Hindlimb muscle (tissue), 1 donor: ENCODE measurements at regions not wholly inside any gene's neighbourhood (a gene's known extent, or its start where the extent isn't known, plus 50 kb on each side); places are given as distances from the start of the nearest gene placed in this dataset.

ENCODE experiments used
- DNase-seq: peaks from one replicate; pipeline ENCODE4 v3.0.0-alpha.2; 2013

DNA sequence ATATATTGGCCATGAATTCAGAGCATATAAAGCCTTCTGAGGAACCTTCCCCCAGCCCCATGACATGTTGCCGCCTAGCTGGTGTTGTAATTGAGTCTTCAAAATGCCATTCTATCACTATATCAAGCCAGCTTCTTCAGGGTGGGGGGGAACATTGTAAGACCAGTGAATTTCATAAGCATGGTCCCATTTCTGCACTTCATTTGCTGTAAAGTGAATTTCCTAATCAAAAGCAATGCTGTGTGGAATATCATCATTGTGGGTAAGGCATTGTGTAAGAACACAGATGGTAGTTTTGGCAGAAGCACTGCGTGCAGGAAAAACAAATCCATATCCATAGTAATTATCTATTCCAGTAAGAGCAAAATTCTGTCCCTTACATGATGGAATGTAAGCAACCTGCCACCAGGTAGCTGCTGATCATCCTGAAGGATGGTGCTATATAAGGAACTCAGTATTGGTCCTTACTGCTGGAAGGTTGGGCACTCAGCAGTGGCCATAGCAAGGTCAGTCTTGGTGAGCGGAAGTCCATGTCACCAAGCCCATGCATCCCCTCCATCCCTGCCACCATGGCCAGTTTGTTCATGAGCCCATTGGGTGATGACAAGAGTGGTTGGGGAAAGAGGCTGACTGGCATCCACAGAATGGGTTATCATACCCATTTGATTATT lies 159.4 kb downstream of the COPS8 start:
- DNase-seq = no peak

DNA sequence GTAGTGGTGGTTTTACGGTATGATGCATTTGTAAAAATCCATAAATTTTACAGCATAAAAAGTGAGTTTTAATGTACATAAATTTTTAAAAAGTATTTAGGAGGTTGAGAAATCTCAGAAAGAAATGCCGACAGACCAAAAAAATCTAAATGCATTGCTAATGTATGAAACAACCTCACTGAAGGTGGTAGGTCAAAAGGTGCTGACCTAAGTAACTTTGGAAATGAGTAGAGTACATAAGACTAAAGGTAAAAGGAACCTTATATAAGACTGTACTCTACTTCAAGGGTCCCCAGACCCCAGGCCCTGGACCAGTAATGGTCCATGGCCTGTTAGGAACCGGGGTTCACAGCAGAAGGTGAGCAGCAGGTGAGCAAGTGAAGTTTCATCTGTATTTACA lies 163.4 kb downstream of the COL6A3 start:
- no peak for DNase-seq

DNA sequence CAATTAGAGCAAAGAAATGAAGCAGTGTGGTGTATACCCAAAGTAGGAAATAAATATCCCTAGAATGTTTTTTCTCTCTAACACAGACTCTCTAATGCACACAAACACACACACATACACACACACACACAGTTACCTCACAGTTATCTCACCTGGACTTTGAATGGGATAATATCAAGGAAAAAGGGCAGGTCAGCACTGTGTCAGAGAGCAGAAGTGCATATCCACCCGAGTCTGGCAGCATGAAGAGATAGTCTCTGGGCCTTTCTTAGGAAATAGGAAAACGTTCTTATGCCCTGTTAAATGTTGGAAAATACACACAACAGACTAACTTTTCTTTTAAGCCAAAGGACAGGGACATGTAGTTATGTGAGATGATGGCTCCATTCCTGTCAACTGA lies 162.0 kb downstream of the COL6A3 start:
- no peak for DNase-seq

DNA sequence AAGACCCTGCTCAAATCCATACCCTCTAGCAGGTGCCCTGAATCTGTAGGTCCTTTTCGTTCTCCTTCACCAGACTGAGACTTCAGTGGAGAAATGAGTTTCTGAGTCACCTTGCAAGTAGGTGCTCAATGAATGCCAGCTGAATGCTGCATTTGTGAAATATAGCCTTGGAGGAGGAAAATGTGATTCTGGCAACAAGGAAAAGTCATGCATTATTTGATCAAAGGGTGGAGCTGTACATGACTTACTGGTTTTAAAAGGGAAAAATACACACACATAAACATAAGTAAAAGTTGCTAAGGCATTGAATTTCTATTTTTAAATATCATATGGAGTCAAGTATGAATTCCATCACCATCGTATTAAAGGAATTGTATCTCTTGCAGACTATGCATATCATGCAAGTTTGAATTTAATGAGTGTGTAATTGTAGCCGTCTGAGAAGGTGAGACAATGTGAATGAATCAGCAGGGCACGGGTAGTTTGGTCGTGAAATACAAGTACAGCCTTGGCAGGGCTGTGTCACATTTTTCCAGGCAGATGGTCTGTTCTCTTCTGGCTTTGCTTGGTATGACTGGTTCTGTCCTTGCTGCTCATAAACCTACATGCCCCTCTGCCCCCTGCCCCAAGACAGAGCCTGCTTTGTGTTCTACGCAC lies 160.8 kb downstream of the COL6A3 start:
- DNase-seq = no peak

DNA sequence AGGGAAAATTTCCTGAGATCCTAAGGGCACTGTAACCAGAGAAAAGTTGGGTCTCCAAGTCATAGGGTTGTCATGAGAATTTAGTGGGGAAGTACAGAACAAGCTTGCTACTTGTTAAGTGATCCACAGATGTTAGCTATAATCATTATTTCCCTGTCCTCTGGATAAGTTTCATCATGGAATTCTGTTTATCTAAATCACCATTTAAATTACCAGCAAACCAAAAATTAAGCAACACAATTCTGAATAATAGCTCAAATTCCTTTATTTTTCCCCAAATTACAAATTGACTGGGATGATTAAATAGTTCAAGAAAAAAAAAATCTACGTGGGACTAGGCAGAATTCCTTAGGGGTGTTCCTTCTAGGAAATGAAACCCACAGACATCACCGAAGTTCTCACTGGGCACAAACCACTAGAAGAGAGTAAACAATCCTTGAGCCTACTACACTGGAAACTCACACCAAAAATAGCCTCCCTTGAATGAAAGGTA lies 159.5 kb downstream of the COL6A3 start:
- DNase-seq = no peak

DNA sequence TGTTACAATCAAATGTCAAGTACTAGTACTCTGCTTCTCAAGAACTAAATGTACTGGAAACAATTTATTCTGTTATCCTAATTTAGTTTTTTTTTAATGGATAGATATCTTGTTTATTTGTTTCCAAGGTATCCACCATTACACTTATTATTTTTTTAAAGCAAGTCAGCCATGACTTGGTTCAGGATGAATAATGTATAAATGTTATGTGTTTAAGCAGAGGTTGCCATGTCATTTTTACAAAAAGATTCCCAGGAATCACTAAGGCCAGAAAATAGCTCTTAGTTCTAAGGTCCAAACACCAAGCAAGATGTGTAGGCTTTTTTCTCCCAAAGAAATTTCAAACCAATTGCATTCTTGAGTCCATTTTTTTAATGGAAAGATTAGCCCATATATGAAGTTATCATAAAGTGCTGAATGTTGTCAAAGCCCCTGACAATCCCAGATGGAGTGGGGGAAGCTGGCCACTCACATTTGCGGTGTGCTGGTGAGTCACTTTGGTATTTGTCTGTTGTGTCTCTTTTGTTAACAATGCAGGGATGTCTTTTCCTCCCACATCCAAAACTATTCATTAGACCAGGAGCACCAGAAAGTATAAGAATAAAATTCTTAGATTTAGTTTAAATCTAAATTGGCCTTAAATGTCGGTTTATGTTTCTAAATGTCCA lies 158.9 kb downstream of the COL6A3 start:
- no peak for DNase-seq

DNA sequence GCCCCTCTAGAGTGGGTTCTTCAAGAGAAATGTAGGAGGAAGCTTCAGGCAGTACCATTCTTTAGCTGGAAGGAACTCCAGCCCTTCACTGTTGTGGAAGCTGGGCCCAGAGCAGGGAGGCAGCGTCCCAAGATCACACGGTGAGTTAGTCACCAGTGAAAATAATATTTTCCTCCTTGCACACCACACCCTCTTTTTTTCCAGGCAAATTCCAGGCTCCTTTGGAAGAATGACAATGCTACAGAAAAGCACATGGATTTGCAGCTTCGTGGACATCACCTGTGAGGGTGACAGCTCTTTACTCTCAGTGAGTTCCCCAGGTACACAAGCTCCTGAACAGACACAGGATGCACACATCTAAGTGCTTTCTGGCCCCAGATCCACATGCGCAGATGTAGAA lies 157.1 kb downstream of the COL6A3 start:
- DNase-seq = peak; percentile 79

DNA sequence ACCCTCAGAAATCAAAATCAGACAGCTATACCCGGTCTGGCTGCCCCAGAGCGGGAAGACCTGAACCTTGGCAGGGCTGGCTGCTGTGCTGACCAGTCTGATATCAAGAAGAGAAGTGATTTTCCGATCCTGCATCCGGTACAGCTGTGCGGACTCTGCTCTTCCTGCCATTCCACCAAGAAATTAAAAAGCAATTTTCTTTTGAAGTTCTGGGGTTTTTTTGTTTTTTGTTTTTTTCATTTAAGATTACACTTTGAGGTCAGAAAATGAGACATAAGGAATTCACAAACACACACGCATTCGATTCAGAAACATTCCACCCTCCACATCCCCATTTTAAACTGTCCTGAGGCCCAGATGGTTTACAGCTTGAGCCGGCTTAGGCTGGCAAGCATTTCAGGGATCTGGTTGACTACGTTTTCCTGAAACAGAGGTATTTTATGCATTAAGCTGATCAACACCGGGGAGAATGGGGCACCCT lies 156.5 kb downstream of the COL6A3 start:
- peak; percentile 59 for DNase-seq

DNA sequence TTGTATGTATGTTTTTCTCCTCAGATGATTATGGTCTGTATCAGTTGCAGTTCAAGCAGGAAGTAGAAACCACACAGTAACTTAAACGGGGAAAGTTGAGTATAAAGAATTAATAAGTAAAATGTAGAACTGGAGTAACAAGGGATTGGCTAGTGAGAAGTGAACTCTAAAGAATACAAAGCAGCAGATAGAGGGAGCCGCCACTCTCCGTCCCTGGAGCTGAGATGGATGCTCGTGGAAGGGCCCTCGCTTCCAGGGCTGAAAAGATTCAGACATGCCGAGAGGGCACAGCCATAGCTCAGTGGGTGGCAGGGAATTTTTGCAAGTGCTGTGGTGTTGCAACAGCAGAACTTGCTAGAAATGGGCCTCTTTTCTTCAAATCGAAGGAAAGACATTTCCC lies 155.8 kb downstream of the COL6A3 start:
- no peak for DNase-seq

DNA sequence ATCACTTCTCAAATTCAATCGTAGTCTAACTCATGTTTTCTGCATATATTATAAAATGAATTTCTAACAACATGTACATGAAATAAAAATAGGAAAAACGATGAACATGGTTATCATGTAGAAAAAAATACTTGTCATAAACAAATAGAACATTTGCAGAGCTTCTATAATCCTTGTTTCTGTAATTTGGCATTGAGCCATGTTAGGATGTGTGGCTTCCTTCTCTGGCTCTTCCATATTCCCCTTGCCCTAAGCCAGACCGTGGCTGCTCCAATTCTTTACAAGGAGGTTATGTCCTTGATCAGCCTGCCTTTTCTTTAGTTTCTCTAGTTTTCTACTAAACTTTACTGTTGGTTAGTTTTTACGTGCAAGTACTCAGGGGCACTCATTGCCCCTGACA lies 155.3 kb downstream of the COL6A3 start:
- DNase-seq = no peak

DNA sequence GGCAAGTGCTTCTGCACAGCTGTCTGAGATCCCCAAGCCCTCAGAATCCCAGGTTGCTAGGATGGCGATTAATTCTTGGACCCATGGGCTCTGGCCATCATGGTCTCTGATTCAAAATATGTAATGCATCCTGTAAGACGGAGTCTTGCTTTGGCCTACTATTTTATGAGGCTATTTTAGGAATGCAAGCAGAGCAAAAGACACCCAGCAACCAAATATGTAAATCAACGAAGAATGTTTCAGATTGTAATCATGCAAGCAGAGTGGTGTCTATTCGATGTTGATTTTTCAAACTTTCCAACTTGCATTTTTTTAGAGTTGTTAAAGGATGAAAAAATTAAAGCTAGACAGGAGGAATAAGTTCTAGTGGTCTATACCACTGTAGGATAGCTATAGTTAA lies 154.8 kb downstream of the COL6A3 start:
- DNase-seq = no peak

DNA sequence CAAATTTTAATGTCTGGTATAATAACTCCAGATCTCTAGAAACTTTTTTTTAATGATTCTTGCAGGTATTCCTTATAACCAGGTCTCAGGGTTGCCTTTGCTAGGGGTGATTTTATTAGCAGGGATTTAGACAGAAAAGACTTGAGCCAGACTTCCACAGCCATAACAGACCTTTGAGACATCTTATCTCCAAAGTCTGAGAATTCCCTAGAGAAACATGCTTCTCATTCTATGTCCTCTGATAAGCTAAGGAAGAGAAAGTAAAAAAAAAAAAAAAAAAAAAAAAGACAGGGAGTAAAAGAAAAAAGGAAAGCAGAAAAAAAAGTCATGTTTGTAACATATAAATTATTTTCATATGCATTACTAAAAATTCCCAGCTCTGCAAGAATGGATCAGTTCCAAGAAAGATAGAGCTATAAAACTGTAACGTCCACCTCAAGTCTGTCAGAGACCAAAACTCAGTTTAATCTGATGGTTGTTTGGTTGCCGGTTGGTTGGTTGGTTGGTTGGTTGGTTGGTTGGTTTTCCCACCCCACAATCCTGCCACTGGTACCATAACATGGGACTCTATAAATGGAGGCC lies 153.8 kb downstream of the COL6A3 start:
- DNase-seq = no peak

DNA sequence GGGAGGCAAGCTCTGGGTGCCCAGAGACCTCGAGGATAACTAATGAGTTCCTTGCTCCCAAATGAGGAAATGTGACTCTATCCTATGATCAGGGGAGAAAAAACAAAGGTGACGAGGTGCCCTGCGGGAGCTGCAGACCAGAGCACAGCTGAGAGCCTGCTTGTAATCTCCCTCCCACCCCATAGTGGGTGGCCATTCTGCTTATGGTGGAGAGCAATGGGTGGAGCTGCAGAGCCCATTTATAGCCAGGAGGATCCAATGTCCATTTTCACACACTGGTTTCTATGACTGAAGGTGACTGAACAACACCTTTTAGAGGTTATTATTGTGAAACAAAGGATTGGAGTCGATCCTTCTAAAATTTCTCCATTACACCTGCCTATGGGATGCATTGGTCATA lies 153.3 kb downstream of the COL6A3 start:
- DNase-seq = no peak

DNA sequence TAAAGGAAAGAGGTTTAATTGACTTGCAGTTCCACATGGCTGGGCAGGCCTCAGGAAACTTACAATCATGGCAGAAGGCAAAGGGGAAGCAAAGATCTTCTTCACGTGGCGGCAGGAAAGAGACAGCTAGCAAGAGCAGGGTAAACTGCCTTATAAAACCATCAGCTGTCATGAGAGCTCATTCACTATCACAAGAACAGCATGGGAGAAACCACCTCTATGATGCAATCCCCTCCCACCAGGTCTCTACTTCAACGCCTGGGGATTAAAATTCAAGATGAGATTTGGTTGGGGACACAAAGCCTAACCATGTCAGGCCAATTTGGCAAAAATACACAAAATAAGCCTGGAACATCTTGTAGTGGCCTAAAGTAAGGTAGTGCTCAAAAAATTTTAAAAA lies 152.6 kb downstream of the COL6A3 start:
- no peak for DNase-seq

DNA sequence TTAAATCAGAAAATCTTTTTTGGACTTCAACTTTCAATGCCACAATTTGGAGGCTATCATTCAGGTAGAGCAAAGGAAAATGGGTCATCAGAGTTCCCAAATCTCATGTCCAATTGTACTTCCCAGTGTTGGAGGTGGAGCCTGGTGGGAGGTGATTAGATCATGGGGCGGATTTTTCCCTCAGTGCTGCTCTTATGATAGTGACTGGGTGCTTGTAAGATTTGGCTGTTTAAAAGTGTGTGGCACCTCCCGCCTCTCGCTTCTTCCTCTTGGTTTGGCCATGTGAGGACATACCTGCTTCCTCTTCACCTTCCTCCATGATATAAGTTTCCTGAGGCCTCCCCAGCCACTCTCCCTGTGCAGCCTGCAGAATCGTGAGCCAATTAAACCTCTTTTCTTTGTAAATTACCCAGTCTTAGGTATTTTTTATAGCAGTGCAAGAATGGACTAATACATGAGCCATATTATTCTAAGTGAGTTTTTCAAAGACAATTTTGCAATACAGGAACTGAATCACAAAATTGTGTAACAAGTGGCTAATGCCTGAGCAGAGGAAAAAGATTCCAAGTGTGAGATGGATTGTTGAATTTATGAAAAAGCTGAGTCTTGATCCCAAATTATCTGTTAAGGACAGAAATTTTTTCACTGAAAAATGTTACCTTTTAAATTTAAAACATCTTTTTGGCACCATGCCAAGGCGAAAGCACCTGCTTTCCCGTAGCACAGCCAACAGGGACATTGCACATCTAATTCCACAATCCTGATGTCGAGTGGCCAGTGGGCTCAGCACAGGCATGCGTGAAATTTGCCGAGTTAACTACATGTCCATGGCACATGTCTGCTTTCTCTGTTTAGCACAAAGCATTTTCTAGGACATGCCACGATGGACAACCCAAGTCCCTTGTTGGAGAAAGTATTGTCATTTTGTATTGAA lies 150.9 kb downstream of the COL6A3 start:
- DNase-seq = no peak

DNA sequence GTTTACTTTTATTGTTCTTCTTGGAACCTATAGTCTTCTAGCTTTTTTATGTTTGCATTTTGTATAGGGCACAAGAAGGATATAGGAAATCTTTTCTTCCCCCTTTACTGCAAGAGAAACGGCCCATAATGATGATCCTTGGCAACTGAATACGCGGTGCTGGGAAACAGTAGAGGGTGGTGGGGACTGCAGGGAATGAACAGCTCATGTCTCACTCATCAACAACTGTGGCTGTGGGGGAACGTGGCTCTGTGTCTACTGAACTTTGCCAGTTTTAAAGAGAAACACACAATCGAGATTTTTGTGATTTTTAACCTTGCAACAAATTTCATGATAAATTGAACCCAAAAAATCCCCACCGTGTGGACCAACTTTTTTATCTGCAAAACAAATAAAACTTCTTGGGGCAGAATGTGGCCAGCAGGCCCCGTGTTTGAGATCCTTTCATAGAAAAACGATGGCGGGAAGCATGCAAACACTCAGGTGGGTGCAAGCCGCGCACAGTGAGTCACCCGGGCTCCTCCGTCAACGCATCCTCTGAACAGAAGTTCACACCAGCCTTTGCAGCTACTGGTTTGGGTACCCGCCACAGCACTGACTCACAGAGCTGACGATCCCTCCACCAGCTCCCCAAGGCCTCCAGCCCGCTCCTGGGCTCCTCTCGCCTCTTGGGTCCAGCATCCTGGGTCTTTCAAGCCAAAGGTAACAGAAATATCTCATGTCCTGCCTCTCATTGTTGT lies 149.3 kb downstream of the COL6A3 start:
- DNase-seq = no peak

DNA sequence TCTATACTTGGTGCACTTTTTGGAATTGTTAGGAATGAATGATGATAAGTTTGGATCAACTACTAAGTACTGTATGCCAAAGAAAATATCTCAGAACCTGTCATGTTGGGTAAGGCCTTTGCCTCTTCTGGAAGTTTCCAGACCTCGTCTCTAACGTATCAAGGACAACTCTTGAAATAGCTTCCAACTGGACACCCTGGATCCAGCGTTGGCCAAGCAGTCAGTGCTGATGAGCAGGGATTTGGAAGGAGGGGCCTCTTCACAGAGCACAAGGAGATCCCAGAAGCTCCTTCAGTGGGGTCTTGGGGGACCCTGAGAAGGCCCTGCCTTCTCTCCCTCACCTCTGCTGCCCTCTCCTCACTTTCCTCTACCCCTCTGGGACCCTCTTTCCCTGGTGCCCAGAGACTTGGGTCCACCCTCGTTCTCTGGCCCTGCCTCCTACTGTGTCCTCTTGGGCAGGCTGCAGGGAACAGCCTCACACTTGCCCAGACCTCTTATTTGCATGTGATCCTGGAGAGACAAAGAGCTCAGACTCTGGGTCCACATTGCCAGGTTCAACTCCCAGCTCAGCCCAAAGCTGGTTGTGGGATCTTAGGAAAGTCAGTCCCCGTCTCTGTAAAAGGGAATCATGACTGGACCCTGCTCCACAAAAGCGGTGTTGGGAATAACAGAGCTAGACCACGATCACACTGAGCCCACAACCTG lies 145.8 kb downstream of the COL6A3 start:
- no peak for DNase-seq

DNA sequence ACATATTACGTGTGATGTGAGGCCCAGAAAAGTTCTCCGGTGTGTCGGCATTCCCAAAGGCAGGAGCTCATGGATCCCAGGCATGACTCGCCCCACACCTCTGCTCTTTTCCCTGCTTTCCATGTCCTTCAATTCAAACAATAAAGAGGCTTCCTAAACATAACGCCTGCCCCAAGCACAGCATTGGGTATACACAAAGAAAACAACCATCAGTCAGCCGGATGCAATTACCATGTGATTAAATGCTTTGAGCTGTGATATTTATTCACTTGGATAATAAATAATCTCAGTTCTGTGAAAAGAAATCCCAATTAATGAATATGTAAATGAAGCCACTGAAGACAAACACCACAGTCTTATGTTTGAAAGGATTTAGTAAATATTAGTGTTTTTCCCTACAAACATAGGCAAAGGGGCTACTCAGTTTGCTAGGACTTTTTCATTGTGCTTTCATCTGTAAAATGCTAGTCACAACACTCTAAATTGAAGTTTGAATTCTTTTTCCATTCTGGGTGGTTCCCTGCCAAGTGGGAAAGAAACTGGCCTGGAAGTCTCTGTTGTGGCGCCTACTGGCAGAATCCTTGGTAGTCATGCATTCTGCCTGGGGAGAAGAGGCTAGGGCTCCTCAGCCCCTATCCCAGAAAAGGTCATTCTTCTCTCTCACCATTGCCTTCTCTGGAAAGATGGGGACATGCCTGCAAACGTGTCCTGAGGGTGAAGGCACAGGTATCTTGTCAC lies 144.7 kb downstream of the COL6A3 start:
- DNase-seq = no peak

DNA sequence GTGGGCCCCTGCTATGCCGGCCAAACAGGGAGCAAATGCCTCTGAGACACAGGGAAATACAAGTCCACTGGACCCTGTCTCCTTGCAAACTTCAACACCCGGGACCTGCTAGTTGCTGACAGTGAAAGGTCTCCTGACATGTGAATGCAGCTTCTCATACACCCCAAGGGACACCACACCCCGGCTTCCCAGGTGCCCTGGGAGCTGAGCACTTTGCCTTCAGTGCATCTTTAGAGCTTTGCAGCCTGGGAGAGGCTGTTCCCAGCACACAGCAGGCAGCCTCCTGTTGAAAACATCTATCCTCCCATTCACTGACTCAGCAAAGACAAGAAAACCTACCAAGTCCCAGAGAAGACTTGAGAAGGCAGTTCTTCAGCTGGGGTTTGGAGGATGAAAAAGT lies 143.4 kb downstream of the COL6A3 start:
- no peak for DNase-seq
